ENCODE measurements at regions not wholly inside any gene's neighbourhood (a gene's known extent, or its start where the extent isn't known, plus 50 kb on each side); places are given as distances from the start of the nearest gene placed in this dataset.

DNA sequence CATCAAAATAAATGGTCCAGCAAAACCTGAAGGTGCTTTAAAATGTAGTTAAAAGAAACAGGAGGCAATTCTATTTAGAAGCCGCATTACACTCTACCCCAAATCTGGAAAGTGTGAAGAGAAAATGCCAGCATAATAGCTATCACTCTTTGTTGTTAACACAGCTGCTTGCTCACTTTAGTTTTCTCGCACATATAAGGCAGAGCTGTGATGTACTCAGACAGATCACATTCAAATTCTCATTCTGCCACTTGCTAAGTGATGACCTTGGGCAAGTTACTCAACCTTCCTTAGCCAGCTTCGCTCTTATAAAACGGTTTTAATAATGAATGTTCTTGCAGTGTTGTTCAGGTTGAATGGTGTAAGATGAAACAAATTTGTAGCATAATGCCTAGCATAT is 56.0 kb upstream of the MGAT4C start:
- Histone ChIP-seq H3K4me1 (no peaks in the 10 kb centered on the region), H3K27me3 (no peaks in the 10 kb centered on the region), H3K4me3 (no peak overlapping the region), H3K9me3 (no peaks in the 10 kb centered on the region), H3K27ac (no peak overlapping the region), H3K36me3 (no peaks in the 10 kb centered on the region)
- TF ChIP-seq, protein P1, sequence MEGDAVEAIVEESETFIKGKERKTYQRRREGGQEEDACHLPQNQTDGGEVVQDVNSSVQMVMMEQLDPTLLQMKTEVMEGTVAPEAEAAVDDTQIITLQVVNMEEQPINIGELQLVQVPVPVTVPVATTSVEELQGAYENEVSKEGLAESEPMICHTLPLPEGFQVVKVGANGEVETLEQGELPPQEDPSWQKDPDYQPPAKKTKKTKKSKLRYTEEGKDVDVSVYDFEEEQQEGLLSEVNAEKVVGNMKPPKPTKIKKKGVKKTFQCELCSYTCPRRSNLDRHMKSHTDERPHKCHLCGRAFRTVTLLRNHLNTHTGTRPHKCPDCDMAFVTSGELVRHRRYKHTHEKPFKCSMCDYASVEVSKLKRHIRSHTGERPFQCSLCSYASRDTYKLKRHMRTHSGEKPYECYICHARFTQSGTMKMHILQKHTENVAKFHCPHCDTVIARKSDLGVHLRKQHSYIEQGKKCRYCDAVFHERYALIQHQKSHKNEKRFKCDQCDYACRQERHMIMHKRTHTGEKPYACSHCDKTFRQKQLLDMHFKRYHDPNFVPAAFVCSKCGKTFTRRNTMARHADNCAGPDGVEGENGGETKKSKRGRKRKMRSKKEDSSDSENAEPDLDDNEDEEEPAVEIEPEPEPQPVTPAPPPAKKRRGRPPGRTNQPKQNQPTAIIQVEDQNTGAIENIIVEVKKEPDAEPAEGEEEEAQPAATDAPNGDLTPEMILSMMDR (IDR thresholded peaks at IDR 0.05): no peak
- intact Hi-C loops (cut with DNase I): no loop called here
- DNase-seq (no peak), ATAC-seq (no peak)

Measured in upper lobe of right lung (tissue), 1 donor.